ENCODE measurements at regions not wholly inside any gene's neighbourhood (a gene's known extent, or its start where the extent isn't known, plus 50 kb on each side); places are given as distances from the start of the nearest gene placed in this dataset.

DNA sequence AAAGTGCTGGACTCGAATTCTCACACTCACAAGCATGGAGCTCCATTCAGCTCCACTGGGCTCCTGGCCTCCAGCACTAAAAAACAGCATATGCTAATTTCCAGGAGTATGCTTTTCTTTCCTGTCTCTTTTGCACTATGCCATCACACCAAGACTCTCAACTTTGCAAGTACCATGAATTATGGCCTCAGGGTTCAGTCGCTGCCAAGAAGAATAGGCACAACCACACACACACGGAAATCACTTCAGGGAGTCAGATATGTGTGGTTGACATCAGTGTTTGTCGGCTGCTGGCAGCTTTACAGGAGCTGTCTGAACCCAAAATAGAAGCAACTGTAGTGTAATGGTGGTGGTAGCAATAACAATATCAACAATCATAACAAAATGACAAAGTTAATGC is 305.0 kb upstream of the SLCO3A1 start:
- TF ChIP-seq, protein P1, sequence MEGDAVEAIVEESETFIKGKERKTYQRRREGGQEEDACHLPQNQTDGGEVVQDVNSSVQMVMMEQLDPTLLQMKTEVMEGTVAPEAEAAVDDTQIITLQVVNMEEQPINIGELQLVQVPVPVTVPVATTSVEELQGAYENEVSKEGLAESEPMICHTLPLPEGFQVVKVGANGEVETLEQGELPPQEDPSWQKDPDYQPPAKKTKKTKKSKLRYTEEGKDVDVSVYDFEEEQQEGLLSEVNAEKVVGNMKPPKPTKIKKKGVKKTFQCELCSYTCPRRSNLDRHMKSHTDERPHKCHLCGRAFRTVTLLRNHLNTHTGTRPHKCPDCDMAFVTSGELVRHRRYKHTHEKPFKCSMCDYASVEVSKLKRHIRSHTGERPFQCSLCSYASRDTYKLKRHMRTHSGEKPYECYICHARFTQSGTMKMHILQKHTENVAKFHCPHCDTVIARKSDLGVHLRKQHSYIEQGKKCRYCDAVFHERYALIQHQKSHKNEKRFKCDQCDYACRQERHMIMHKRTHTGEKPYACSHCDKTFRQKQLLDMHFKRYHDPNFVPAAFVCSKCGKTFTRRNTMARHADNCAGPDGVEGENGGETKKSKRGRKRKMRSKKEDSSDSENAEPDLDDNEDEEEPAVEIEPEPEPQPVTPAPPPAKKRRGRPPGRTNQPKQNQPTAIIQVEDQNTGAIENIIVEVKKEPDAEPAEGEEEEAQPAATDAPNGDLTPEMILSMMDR (IDR thresholded peaks at IDR 0.05) = no peak
- TF ChIP-seq EZH2phosphoT487 (IDR thresholded peaks at IDR 0.05) (no peak), EZH2 (IDR thresholded peaks at IDR 0.05) (no peak)

Data from neural progenitor cell (in vitro differentiated cells).